K562 (cell line): ENCODE measurements at regions not wholly inside any gene's neighbourhood (a gene's known extent, or its start where the extent isn't known, plus 50 kb on each side); places are given as distances from the start of the nearest gene placed in this dataset.

ENCODE experiments used
- ATAC-seq: fragments of 200-7000 bp; cut with Tn5 transposase; 3 replicates; pipeline ENCODE4 v1.9.1; 2020; ENCODE audit warnings: moderate library complexity
- BruUV-seq: library from RNA; stranded (reverse); fragments of 400-500 nt; replicated peaks from 2 replicates; lab custom pipeline; 2021; lab: Mats Ljungman, UMichigan
- CTCF ChIA-PET: fragments of 300-600 bp; formaldehyde crosslinking; extraction: SDS; loops from one replicate; lab custom pipeline; 2021; ENCODE audit warnings: low intra/inter-chr PET ratio; lab: Yijun Ruan, JAX
- POLR2A ChIA-PET: fragments of 300-600, 350-650 bp; sonication (Branson Sonifier 250); formaldehyde crosslinking; extraction: SDS; loops from one replicate; lab custom pipeline; 2021; ENCODE audit warnings: antibody characterized with exemption, inconsistent platforms; lab: Yijun Ruan, JAX
- DNase-seq, 4 experiments: peaks; one replicate each; pipeline versions ENCODE4 v3.0.0 to v3.0.0-alpha.2; 2011 to 2018; ENCODE audit warnings: low spot score in 3 of 4, mixed read lengths in 3 of 4; ENCODE audit errors: extremely low read depth in 1 of 4
- FAIRE-seq: peaks from 2 replicates; lab custom pipeline; 2011; peaks lifted over from hg19 to GRCh38; lab: Jason Lieb, UNC
- H2AFZ ChIP-seq: 2 replicates; pipeline ENCODE4 v1.6.0; 2011; ENCODE audit warnings: low read depth, low read length, control low read depth, inconsistent platforms
- H3K27ac ChIP-seq: fragments of 200-600 bp; 3 replicates; pipeline ENCODE4 v1.8.0; 2011; ENCODE audit warnings: low read depth, mild to moderate bottlenecking, control low read depth, inconsistent platforms, low read length, moderate library complexity, mixed read lengths; ENCODE audit errors: extremely low read depth
- H3K27me3 ChIP-seq, 2 experiments: fragments of 300-600 bp in 1 of 2; 2 replicates in 1 of 2; 3 replicates in 1 of 2; pipeline versions ENCODE4 v1.6.0 to v1.8.0; 2011; ENCODE audit warnings: inconsistent platforms in 2 of 2, low read length in 2 of 2, mild to moderate bottlenecking in 1 of 2, mixed read lengths in 1 of 2, moderate library complexity in 1 of 2; ENCODE audit not compliant: control insufficient read depth in 2 of 2, insufficient read depth in 2 of 2
- H3K36me3 ChIP-seq: fragments of 300-600 bp; 3 replicates; pipeline ENCODE4 v1.8.0; 2011; ENCODE audit warnings: mild to moderate bottlenecking, low read length, inconsistent platforms; ENCODE audit not compliant: control insufficient read depth, insufficient read depth
- H3K4me1 ChIP-seq, 2 experiments: fragments of 200-600 bp in 1 of 2; replicated peaks in 1 of 2; 2 replicates in 1 of 2; 3 replicates in 1 of 2; pipeline versions ENCODE4 v1.5.1 to v1.8.0; 2011; ENCODE audit warnings: inconsistent platforms in 2 of 2, low read length in 2 of 2, mild to moderate bottlenecking in 1 of 2, mixed read lengths in 1 of 2, moderate library complexity in 1 of 2; ENCODE audit not compliant: control insufficient read depth in 2 of 2, insufficient read depth in 2 of 2
- H3K4me2 ChIP-seq: 2 replicates; pipeline ENCODE4 v1.6.1; 2011; ENCODE audit warnings: low read length, control low read depth, inconsistent platforms, mixed read lengths; ENCODE audit not compliant: insufficient read depth
- H3K4me3 ChIP-seq: fragments of 200-600 bp; sonication (generic), shearing (Covaris generic); 2 replicates; pipeline ENCODE4 v1.5.1; 2016; ENCODE audit warnings: control low read depth, inconsistent platforms
- H3K79me2 ChIP-seq: fragments of 200-600 bp; 3 replicates; pipeline ENCODE4 v1.8.0; 2011; ENCODE audit warnings: low read length, inconsistent platforms; ENCODE audit not compliant: control insufficient read depth, insufficient read depth
- H3K9ac ChIP-seq, 2 experiments: 2 replicates each; pipeline versions ENCODE4 v1.6.0 to v1.6.1; 2011; ENCODE audit warnings: low read depth in 2 of 2, low read length in 2 of 2, control low read depth in 1 of 2, inconsistent platforms in 1 of 2, mild to moderate bottlenecking in 1 of 2, mixed read lengths in 1 of 2; ENCODE audit not compliant: insufficient read depth in 1 of 2
- H3K9me1 ChIP-seq: one replicate; pipeline ENCODE4 v1.6.0; 2011; ENCODE audit warnings: inconsistent platforms, mild to moderate bottlenecking, low read length, moderate library complexity; ENCODE audit not compliant: control insufficient read depth, insufficient read depth
- H3K9me3 ChIP-seq: replicated peaks from 2 replicates; pipeline ENCODE4 v1.5.1; 2011; ENCODE audit warnings: low read depth, low read length, inconsistent platforms; ENCODE audit not compliant: control insufficient read depth, insufficient read depth
- H4K20me1 ChIP-seq: replicated peaks from 2 replicates; pipeline ENCODE4 v1.6.1; 2011; ENCODE audit warnings: low read length, inconsistent platforms, mixed read lengths; ENCODE audit not compliant: control insufficient read depth, insufficient read depth
- ADNP ChIP-seq: fragments of 200-800 bp; sonication (Bioruptor generic); IDR thresholded peaks from 2 replicates; pipeline ENCODE4 v1.6.1; 2016; ENCODE audit warnings: missing genetic modification characterization, missing compliant biosample characterization
- HNRNPL ChIP-seq: fragments of 200-400 bp; formaldehyde crosslinking; IDR thresholded peaks from 2 replicates; pipeline ENCODE4 v1.6.1; 2017; ENCODE audit warnings: low read depth, mild to moderate bottlenecking, low read length
- MAZ ChIP-seq, 2 experiments: fragments of 450-650 bp in 1 of 2; sonication (generic) in 1 of 2; formaldehyde crosslinking; IDR thresholded peaks in 1 of 2; conservative IDR thresholded peaks in 1 of 2; 2 replicates each; pipeline versions ENCODE4 v1.4.0 to v1.5.0; 2020; ENCODE audit warnings: mild to moderate bottlenecking in 1 of 2, missing genetic modification reagents in 1 of 2
- MLX ChIP-seq, 2 experiments: fragments of 450-650 bp in 1 of 2; sonication (generic) in 1 of 2; formaldehyde crosslinking; conservative IDR thresholded peaks; 2 replicates each; pipeline versions ENCODE4 v1.4.0 to v1.8.1; 2020 to 2022; ENCODE audit warnings: mild to moderate bottlenecking in 1 of 2, missing genetic modification reagents in 1 of 2
- POU5F1 ChIP-seq: fragments of 150-350 bp; IDR thresholded peaks from 2 replicates; pipeline ENCODE4 v1.6.1; 2014; ENCODE audit warnings: borderline replicate concordance, low read length, low read depth, mild to moderate bottlenecking; ENCODE audit not compliant: partially characterized antibody
- PREB ChIP-seq: sonication (generic); formaldehyde crosslinking; IDR thresholded peaks from 2 replicates; pipeline ENCODE4 v1.8.1; 2023; ENCODE audit warnings: mild to moderate bottlenecking, missing genetic modification reagents
- PTRF ChIP-seq: fragments of 450-650 bp; IDR thresholded peaks from 2 replicates; pipeline ENCODE4 v1.6.1; 2016; ENCODE audit warnings: mild to moderate bottlenecking, missing genetic modification characterization, missing compliant biosample characterization
- STAT5B ChIP-seq: fragments of 250-450 bp; sonication (Bioruptor Pico); IDR thresholded peaks from 2 replicates; pipeline ENCODE4 v1.8.0; 2021; ENCODE audit warnings: mild to moderate bottlenecking, inconsistent platforms
- ZNF311 ChIP-seq: fragments of 250-450 bp; sonication (Bioruptor Pico); IDR thresholded peaks from 2 replicates; pipeline ENCODE4 v1.4.0; 2020; ENCODE audit warnings: mild to moderate bottlenecking, moderate library complexity
- ZNF778 ChIP-seq: fragments of 450-650 bp; formaldehyde crosslinking; IDR thresholded peaks from 2 replicates; pipeline ENCODE4 v1.4.0; 2020; ENCODE audit warnings: mild to moderate bottlenecking, moderate library complexity
- ZNF785 ChIP-seq: fragments of 250-450 bp; sonication (Bioruptor Pico); IDR thresholded peaks from 2 replicates; pipeline ENCODE4 v1.4.0; 2020; ENCODE audit warnings: mild to moderate bottlenecking
- WGBS: fragments of 100-300 bp; shearing (Covaris generic); methylation state at CpG from one replicate; pipeline ENCODE4 v1.1.6; 2016; ENCODE audit warnings: low coverage, mixed read lengths; ENCODE audit not compliant: insufficient coverage; ENCODE audit errors: missing lambda C conversion rate; 5-methylcytosine and 5-hydroxymethylcytosine counted together
- in situ Hi-C: fragments of 300-500 bp; cut with MboI; formaldehyde crosslinking; loops from 4 replicates; pipeline ENCODE4 v1.15.0; 2018; ENCODE audit warnings: inconsistent platforms, mixed read lengths
- intact Hi-C: fragments of 100-400 bp; cut with micrococcal nuclease; formaldehyde crosslinking; loops from 2 replicates; pipeline ENCODE4 v1.14.2; 2022

GRCh38 chr4:57544811-57545654 lies 434.8 kb upstream of the IGFBP7 start:
- no peak for FAIRE-seq
- intact Hi-C loops, result no loop called here

More at GRCh38 chr4:57544811-57545654, 434.8 kb upstream of the IGFBP7 start:
- Histone ChIP-seq H4K20me1 (no peaks in the 10 kb centered on the region), H3K27ac (no peak overlapping the region), H3K79me2 (no peaks in the 10 kb centered on the region), H3K4me1 (no peaks in the 10 kb centered on the region), H3K36me3 (no peaks in the 10 kb centered on the region), H3K4me2 (no peak overlapping the region), H3K4me3 (no peak overlapping the region), H3K9me3 (no peaks in the 10 kb centered on the region), H3K9me1 (no peaks in the 10 kb centered on the region)
- POLR2A ChIA-PET, result no interaction called here
- BruUV-seq, result no TSS peak
- ATAC-seq, result no peak
- TF ChIP-seq HNRNPL (no peak), STAT5B (no peak), PREB (CRISPR knock-in tag) (no peak), ZNF311 (CRISPR knock-in tag) (no peak), PTRF (no peak), MAZ (CRISPR knock-in tag; conservative IDR thresholded peaks at IDR 0.05 in 1 of 2, IDR thresholded peaks at IDR 0.05 in 1 of 2) (no peak), POU5F1 (no peak), ADNP (tag) (no peak), ZNF785 (no peak), MLX (CRISPR knock-in tag; conservative IDR thresholded peaks at IDR 0.05) (no peak), ZNF778 (CRISPR knock-in tag) (no peak)
- TF ChIP-seq, all 486 proteins: peak for 0
- WGBS, result 0% methylated on average over 4 of the region's 4 CpGs
- H2AFZ ChIP-seq, result no peak overlapping the region
- H3K9ac ChIP-seq, result no peak overlapping the region
- no peaks in the 10 kb centered on the region for H3K27me3 ChIP-seq
- no peak for DNase-seq
- in situ Hi-C loops, result no loop called here
- CTCF ChIA-PET, result no interaction called here
